DOHH2 (cell line): ENCODE measurements at regions not wholly inside any gene's neighbourhood (a gene's known extent, or its start where the extent isn't known, plus 50 kb on each side); places are given as distances from the start of the nearest gene placed in this dataset.

Experiments
- H3F3A ChIP-seq: fragments of 200-600 bp; sonication (generic), shearing (Covaris generic); 2 replicates; pipeline ENCODE4 v1.6.0; 2016; ENCODE audit warnings: antibody characterized with exemption, mild to moderate bottlenecking; ENCODE audit not compliant: control insufficient read depth, insufficient read depth
- H3K27ac ChIP-seq: fragments of 200-600 bp; sonication (generic); 2 replicates; pipeline ENCODE4 v1.5.1; 2014; ENCODE audit warnings: low read depth, mild to moderate bottlenecking, low read length, moderate library complexity
- H3K27me3 ChIP-seq: fragments of 200-600 bp; sonication (generic); 2 replicates; pipeline ENCODE4 v1.6.1; 2014; ENCODE audit warnings: mild to moderate bottlenecking, low read length, mixed read lengths; ENCODE audit not compliant: control insufficient read depth
- H3K36me3 ChIP-seq: fragments of 200-600 bp; sonication (generic); 2 replicates; pipeline ENCODE4 v1.6.1; 2014; ENCODE audit warnings: mild to moderate bottlenecking, low read length, moderate library complexity, mixed read lengths; ENCODE audit not compliant: control insufficient read depth
- H3K4me1 ChIP-seq: fragments of 200-600 bp; sonication (generic); 2 replicates; pipeline ENCODE4 v1.6.1; 2014; ENCODE audit warnings: mild to moderate bottlenecking, low read length, mixed read lengths; ENCODE audit not compliant: control insufficient read depth
- H3K4me2 ChIP-seq: fragments of 200-600 bp; sonication (generic); 2 replicates; pipeline ENCODE4 v1.6.0; 2014; ENCODE audit warnings: mild to moderate bottlenecking, low read length, moderate library complexity
- H3K4me3 ChIP-seq: fragments of 200-600 bp; sonication (generic); 2 replicates; pipeline ENCODE4 v1.5.1; 2014; ENCODE audit warnings: mild to moderate bottlenecking, low read length, mixed read lengths
- H3K79me2 ChIP-seq: fragments of 200-600 bp; sonication (generic); 2 replicates; pipeline ENCODE4 v1.6.1; 2014; ENCODE audit warnings: mild to moderate bottlenecking, low read length, mixed read lengths; ENCODE audit not compliant: control insufficient read depth
- H3K9me2 ChIP-seq: fragments of 200-600 bp; sonication (generic); replicated peaks from 2 replicates; pipeline ENCODE4 v1.6.1; 2014; ENCODE audit warnings: mild to moderate bottlenecking, low read length, mixed read lengths; ENCODE audit not compliant: control insufficient read depth
- H3K9me3 ChIP-seq: fragments of 200-600 bp; sonication (generic); 2 replicates; pipeline ENCODE4 v1.6.1; 2014; ENCODE audit warnings: antibody characterized with exemption, low read length, mixed read lengths; ENCODE audit not compliant: control insufficient read depth, insufficient read depth
- H4K20me1 ChIP-seq: fragments of 200-600 bp; sonication (generic); 2 replicates; pipeline ENCODE4 v1.6.0; 2014; ENCODE audit warnings: low read depth, mild to moderate bottlenecking, antibody characterized with exemption, low read length, moderate library complexity; ENCODE audit not compliant: control insufficient read depth, insufficient read depth
- CTCF ChIP-seq: fragments of 200-600 bp; sonication (generic); IDR thresholded peaks from one replicate; pipeline ENCODE4 v1.5.1; 2014; ENCODE audit warnings: antibody characterized with exemption, mild to moderate bottlenecking, low read depth, low read length; ENCODE audit not compliant: poor library complexity, severe bottlenecking
- EZH2phosphoT487 ChIP-seq: fragments of 200-600 bp; sonication (generic); IDR thresholded peaks from 2 replicates; pipeline ENCODE4 v1.6.1; 2017; ENCODE audit warnings: borderline replicate concordance, mild to moderate bottlenecking, antibody characterized with exemption, low read length, moderate library complexity, mixed read lengths

GRCh38 chr12:94762943-94763342, 112.6 kb upstream of the TMCC3 start:
- Histone ChIP-seq H3K4me3 (no peak overlapping the region), H3K9me3 (no peaks in the 10 kb centered on the region), H3F3A (peaks cover under 1% of the 10 kb centered on the region; the same call in 1 of the 2 replicates), H3K9me2 (no peaks in the 10 kb centered on the region), H4K20me1 (no peaks in the 10 kb centered on the region), H3K4me1 (peaks cover 22% of the 10 kb centered on the region), H3K27ac (no peak overlapping the region), H3K79me2 (no peaks in the 10 kb centered on the region), H3K4me2 (no peak overlapping the region), H3K36me3 (no peaks in the 10 kb centered on the region), H3K27me3 (no peaks in the 10 kb centered on the region)
- no peak for TF ChIP-seq EZH2phosphoT487
- no peak for TF ChIP-seq CTCF

DNA sequence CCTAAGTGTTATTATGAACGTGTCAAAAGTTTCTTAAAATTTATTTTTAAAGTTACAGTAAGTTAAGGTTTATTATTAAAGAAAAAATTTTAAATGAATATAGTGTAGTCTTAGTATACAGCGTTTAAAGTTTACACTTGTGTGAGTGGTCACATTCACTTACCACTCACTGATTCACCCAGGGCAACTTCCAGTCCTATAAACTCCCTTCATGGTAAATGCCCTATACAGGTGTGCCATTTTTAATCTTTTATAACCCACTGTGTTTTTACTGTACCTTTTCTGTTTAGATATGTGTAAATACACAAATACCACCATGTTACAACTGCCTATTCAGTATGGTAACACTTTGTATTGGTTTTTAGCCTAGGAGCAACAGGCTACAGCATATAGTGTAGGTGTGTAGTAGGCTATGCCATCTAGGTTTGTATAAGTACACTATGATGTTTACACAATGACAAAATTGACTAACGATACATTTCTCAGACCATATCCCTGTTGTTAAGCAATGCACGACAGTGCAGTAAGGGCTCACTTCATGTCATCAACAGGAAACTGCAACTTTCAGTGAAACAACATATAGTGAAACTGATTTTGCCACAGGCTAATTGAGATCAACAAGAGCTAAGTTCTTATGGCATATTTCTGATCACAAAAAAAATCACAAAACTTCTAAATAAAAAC, 112.0 kb upstream of the TMCC3 start:
- TF ChIP-seq EZH2phosphoT487 (no peak), CTCF (no peak)
- Histone ChIP-seq H3K9me3 (no peaks in the 10 kb centered on the region), H4K20me1 (no peaks in the 10 kb centered on the region), H3K79me2 (no peaks in the 10 kb centered on the region), H3K4me3 (no peak overlapping the region), H3K27ac (no peak overlapping the region), H3F3A (no peaks in the 10 kb centered on the region), H3K9me2 (no peaks in the 10 kb centered on the region), H3K4me1 (peaks cover 16% of the 10 kb centered on the region), H3K27me3 (no peaks in the 10 kb centered on the region), H3K4me2 (no peak overlapping the region), H3K36me3 (no peaks in the 10 kb centered on the region)

DNA sequence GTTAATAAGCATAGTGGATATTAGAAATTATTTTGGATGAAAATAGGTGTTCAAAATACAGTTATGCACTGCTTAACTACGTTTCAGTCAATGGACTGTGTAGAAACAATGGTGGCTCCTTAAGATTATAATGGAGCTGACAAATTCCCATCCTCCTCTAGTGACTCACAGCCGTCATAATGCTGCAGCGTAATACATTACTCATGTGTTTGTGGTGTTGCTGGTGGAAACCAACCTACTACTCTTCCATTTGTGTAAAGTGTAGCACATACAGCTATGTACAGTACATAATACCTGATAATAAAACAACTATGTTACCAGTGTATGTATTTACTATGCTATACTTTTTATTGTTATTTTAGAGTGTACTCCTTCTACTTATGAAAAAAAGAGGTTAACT, 111.2 kb upstream of the TMCC3 start:
- no peaks in the 10 kb centered on the region for H3K9me2 ChIP-seq
- H3K27me3 ChIP-seq, result no peaks in the 10 kb centered on the region
- no peak overlapping the region for H3K27ac ChIP-seq
- TF ChIP-seq CTCF (no peak), EZH2phosphoT487 (no peak)
- H3K79me2 ChIP-seq, result no peaks in the 10 kb centered on the region
- H3K4me1 ChIP-seq, result peaks cover 10% of the 10 kb centered on the region
- no peaks in the 10 kb centered on the region for H3K9me3 ChIP-seq
- H3F3A ChIP-seq, result no peaks in the 10 kb centered on the region
- no peaks in the 10 kb centered on the region for H3K36me3 ChIP-seq
- H3K4me2 ChIP-seq, result no peak overlapping the region
- H3K4me3 ChIP-seq, result no peak overlapping the region
- H4K20me1 ChIP-seq, result no peaks in the 10 kb centered on the region
